Right lobe of liver (tissue), 6 donors: ENCODE measurements at regions not wholly inside any gene's neighbourhood (a gene's known extent, or its start where the extent isn't known, plus 50 kb on each side); places are given as distances from the start of the nearest gene placed in this dataset.

Source experiments
- ATAC-seq, 4 donors: fragments of 200-7000 bp; cut with Tn5 transposase; one replicate each; pipeline ENCODE4 v1.9.1; 2020; ENCODE audit warnings: mild to moderate bottlenecking in 4 of 4, moderate library complexity in 4 of 4
- DNase-seq, 3 donors: peaks; one replicate each; pipeline ENCODE4 v3.0.0-alpha.2; 2020
- H3K27ac ChIP-seq, 3 donors: fragments of 200-600 bp; one replicate each; pipeline ENCODE4 v1.8.0; 2022
- H3K27me3 ChIP-seq, 2 donors: fragments of 200-600 bp; one replicate each; pipeline ENCODE4 v1.8.0; 2022
- H3K36me3 ChIP-seq, 4 donors: fragments of 200-600 bp; sonication (generic) in 1 of 4; one replicate each; pipeline versions ENCODE4 v1.5.1 to v1.8.0; 2017 to 2022; ENCODE audit warnings: control low read depth in 1 of 4
- H3K4me1 ChIP-seq, 4 donors: fragments of 200-600 bp; sonication (generic) in 1 of 4; one replicate each; pipeline versions ENCODE4 v1.5.1 to v1.8.0; 2017 to 2022; ENCODE audit warnings: control low read depth in 1 of 4
- H3K4me3 ChIP-seq, 3 donors: fragments of 200-600 bp; one replicate each; pipeline ENCODE4 v1.8.0; 2022
- H3K9me3 ChIP-seq, 4 donors: fragments of 200-600 bp; sonication (generic) in 1 of 4; one replicate each; pipeline versions ENCODE4 v1.5.1 to v1.8.0; 2017 to 2022; ENCODE audit warnings: control low read depth in 1 of 4
- CTCF ChIP-seq, 4 donors: fragments of 200-600 bp in 3 of 4; fragments of 450-650 bp in 1 of 4; IDR thresholded peaks; one replicate each; pipeline versions ENCODE4 v1.5.1 to v1.8.0; 2016 to 2022; ENCODE audit warnings: antibody characterized with exemption in 4 of 4, mild to moderate bottlenecking in 2 of 4
- POLR2A ChIP-seq: fragments of 450-650 bp; IDR thresholded peaks from one replicate; pipeline ENCODE4 v1.6.1; 2017; ENCODE audit warnings: antibody characterized with exemption, mild to moderate bottlenecking
- WGBS: methylation state at CpG from one replicate; pipeline ENCODE4 v1.1.6; 2018; ENCODE audit warnings: low coverage, low lambda C conversion rate; ENCODE audit not compliant: insufficient coverage; ENCODE audit errors: missing lambda C conversion rate; 5-methylcytosine and 5-hydroxymethylcytosine counted together
- intact Hi-C, 2 donors: fragments of 100-400 bp; cut with DNase I; formaldehyde crosslinking; loops; one replicate each; pipeline versions ENCODE4 v1.11.2 to v1.14.1; 2022
- donor health status: DM: no; HTN: yes; CAD: no.
- donor health status: DM: no; HTN: no; CAD: no.
- donor health status: DM: no; HTN: no; CAD: no.
- donor health status: DM: no; HTN: yes; CAD: no.
- donor health status: DM: no; HTN: yes; CAD: no.

- H3K27me3 ChIP-seq: no peaks in the 10 kb centered on the region
- no peaks in the 10 kb centered on the region for H3K36me3 ChIP-seq
- no peak for TF ChIP-seq CTCF (IDR thresholded peaks at IDR 0.05)
- no peak for TF ChIP-seq POLR2A
- H3K4me1 ChIP-seq: no peaks in the 10 kb centered on the region
- no peak overlapping the region for H3K27ac ChIP-seq
- no peaks in the 10 kb centered on the region for H3K9me3 ChIP-seq
- ATAC-seq: no peak
- no peak overlapping the region for H3K4me3 ChIP-seq
- intact Hi-C loops: no loop called here
- WGBS: 83% methylated on average over 2 of the region's 3 CpGs
- DNase-seq: no peak
These were observed 212.2 kb upstream of the ROBO1 start for GRCh38 chr3:79979990-79980389.

- intact Hi-C loops: no loop called here
- Histone ChIP-seq H3K27ac (no peak overlapping the region), H3K9me3 (no peaks in the 10 kb centered on the region), H3K36me3 (no peaks in the 10 kb centered on the region), H3K4me1 (no peaks in the 10 kb centered on the region), H3K27me3 (no peaks in the 10 kb centered on the region), H3K4me3 (no peak overlapping the region)
- no peak for ATAC-seq
- 53% methylated on average over 1 of the region's 1 CpG for WGBS
- TF ChIP-seq POLR2A: no peak
- TF ChIP-seq CTCF (IDR thresholded peaks at IDR 0.05): no peak
- no peak for DNase-seq
These were observed 208.7 kb upstream of the ROBO1 start for GRCh38 chr3:79976466-79976865.

GRCh38 chr3:79973917-79974595 is 206.3 kb upstream of the ROBO1 start:
- TF ChIP-seq POLR2A (no peak), CTCF (IDR thresholded peaks at IDR 0.05) (no peak)
- DNase-seq (no peak), ATAC-seq (no peak)
- Histone ChIP-seq H3K4me1 (no peaks in the 10 kb centered on the region), H3K27me3 (no peaks in the 10 kb centered on the region), H3K27ac (no peak overlapping the region), H3K4me3 (no peak overlapping the region), H3K36me3 (no peaks in the 10 kb centered on the region), H3K9me3 (no peaks in the 10 kb centered on the region)
- intact Hi-C loops: no loop called here
- WGBS: 54% methylated on average over 5 of the region's 5 CpGs

GRCh38 chr3:79973482-79973881 is 205.7 kb upstream of the ROBO1 start:
- WGBS: 64% methylated on average over 1 of the region's 1 CpG
- no peak overlapping the region for H3K27ac ChIP-seq
- no peak for DNase-seq
- H3K4me3 ChIP-seq: no peak overlapping the region
- intact Hi-C loops: no loop called here
- no peak for TF ChIP-seq CTCF (IDR thresholded peaks at IDR 0.05)
- TF ChIP-seq POLR2A: no peak
- H3K9me3 ChIP-seq: no peaks in the 10 kb centered on the region
- no peaks in the 10 kb centered on the region for H3K4me1 ChIP-seq
- no peaks in the 10 kb centered on the region for H3K27me3 ChIP-seq
- ATAC-seq: no peak
- no peaks in the 10 kb centered on the region for H3K36me3 ChIP-seq

- no peak for ATAC-seq
- Histone ChIP-seq H3K4me1 (no peaks in the 10 kb centered on the region), H3K27me3 (no peaks in the 10 kb centered on the region), H3K36me3 (no peaks in the 10 kb centered on the region), H3K9me3 (no peaks in the 10 kb centered on the region), H3K4me3 (no peak overlapping the region), H3K27ac (no peak overlapping the region)
- intact Hi-C loops: no loop called here
- no peak for DNase-seq
- TF ChIP-seq POLR2A: no peak
- no peak for TF ChIP-seq CTCF (IDR thresholded peaks at IDR 0.05)
- WGBS: 42% methylated on average over 1 of the region's 1 CpG
These were observed 200.6 kb upstream of the ROBO1 start for GRCh38 chr3:79968418-79968817.
